Panc1 (cell line): ENCODE measurements at regions not wholly inside any gene's neighbourhood (a gene's known extent, or its start where the extent isn't known, plus 50 kb on each side); places are given as distances from the start of the nearest gene placed in this dataset.

Source experiments
- ATAC-seq: fragments of 200-7000 bp; cut with Tn5 transposase; 2 replicates; pipeline ENCODE4 v1.9.1; 2020; ENCODE audit warnings: mild to moderate bottlenecking, moderate library complexity
- BruUV-seq: library from RNA; stranded (reverse); fragments of 400-500 nt; replicated peaks from 2 replicates; lab custom pipeline; 2021; lab: Mats Ljungman, UMichigan
- CTCF ChIA-PET: fragments of 300-600 bp; sonication (Branson Sonifier 250); formaldehyde crosslinking; loops from one replicate; lab custom pipeline; 2022; ENCODE audit warnings: antibody characterized with exemption; lab: Charles Lee
- POLR2A ChIA-PET: fragments of 300-600 bp; sonication (Branson Sonifier 250); formaldehyde crosslinking; loops from one replicate; lab custom pipeline; 2022; ENCODE audit warnings: antibody characterized with exemption; lab: Charles Lee
- DNase-seq: peaks from one replicate; pipeline ENCODE4 v3.0.0-alpha.2; 2010; ENCODE audit warnings: low read depth, low spot score
- H3K27ac ChIP-seq: 2 replicates; pipeline ENCODE4 v1.5.1; 2011; ENCODE audit warnings: mild to moderate bottlenecking, low read length, inconsistent platforms
- H3K27me3 ChIP-seq: fragments of 200-500 bp; sonication (Bioruptor generic); 2 replicates; pipeline ENCODE4 v1.6.0; 2014; ENCODE audit warnings: low read length, inconsistent platforms; ENCODE audit not compliant: control insufficient read depth, insufficient read depth
- H3K36me3 ChIP-seq: fragments of 200-500 bp; sonication (Bioruptor generic); 2 replicates; pipeline ENCODE4 v1.5.1; 2014; ENCODE audit warnings: inconsistent platforms, mild to moderate bottlenecking, low read length, moderate library complexity; ENCODE audit not compliant: control insufficient read depth, insufficient read depth
- H3K4me1 ChIP-seq: 2 replicates; pipeline ENCODE4 v1.5.1; 2011; ENCODE audit warnings: inconsistent platforms, mild to moderate bottlenecking, low read length, moderate library complexity; ENCODE audit not compliant: control insufficient read depth, insufficient read depth
- H3K4me3 ChIP-seq, 2 experiments: 2 replicates each; pipeline ENCODE4 v1.5.1; 2011 to 2012; ENCODE audit warnings: low read depth in 2 of 2, low read length in 2 of 2, mild to moderate bottlenecking in 2 of 2, inconsistent platforms in 1 of 2, moderate library complexity in 1 of 2
- H3K9me3 ChIP-seq: fragments of 200-500 bp; sonication (Bioruptor generic); 2 replicates; pipeline ENCODE4 v1.5.1; 2014; ENCODE audit warnings: low read depth, mild to moderate bottlenecking, inconsistent platforms, low read length, moderate library complexity; ENCODE audit not compliant: control insufficient read depth, insufficient read depth
- CTCF ChIP-seq: fragments of 450-650 bp; IDR thresholded peaks from 2 replicates; pipeline ENCODE4 v1.5.1; 2017; ENCODE audit warnings: mild to moderate bottlenecking
- POLR2AphosphoS5 ChIP-seq: IDR thresholded peaks from 2 replicates; pipeline ENCODE4 v1.6.1; 2012; ENCODE audit warnings: mild to moderate bottlenecking, low read depth, low read length, moderate library complexity
- TCF7L2 ChIP-seq: IDR thresholded peaks from 2 replicates; pipeline ENCODE4 v1.6.1; 2011; ENCODE audit warnings: mild to moderate bottlenecking, low read depth, low read length, inconsistent platforms
- in situ Hi-C: cut with HindIII; loops from 2 replicates; pipeline ENCODE4 v1.10.0; 2016; ENCODE audit warnings: low sequenced_read_pairs, low pct_unique_long_range_greater_than_20kb
- intact Hi-C: fragments of 100-400 bp; cut with micrococcal nuclease; formaldehyde crosslinking; loops from one replicate; pipeline ENCODE4 v1.10.0; 2022; ENCODE audit not compliant: unreplicated experiment
- TF ChIP-seq, protein P1 (sequence below), 2 experiments: IDR thresholded peaks; 2 replicates each; pipeline ENCODE4 v1.6.1; 2011 to 2012; ENCODE audit warnings: low read depth in 2 of 2, control low read depth in 1 of 2, low read length in 1 of 2, mild to moderate bottlenecking in 1 of 2, moderate library complexity in 1 of 2; ENCODE audit not compliant: insufficient read depth in 1 of 2

DNA sequence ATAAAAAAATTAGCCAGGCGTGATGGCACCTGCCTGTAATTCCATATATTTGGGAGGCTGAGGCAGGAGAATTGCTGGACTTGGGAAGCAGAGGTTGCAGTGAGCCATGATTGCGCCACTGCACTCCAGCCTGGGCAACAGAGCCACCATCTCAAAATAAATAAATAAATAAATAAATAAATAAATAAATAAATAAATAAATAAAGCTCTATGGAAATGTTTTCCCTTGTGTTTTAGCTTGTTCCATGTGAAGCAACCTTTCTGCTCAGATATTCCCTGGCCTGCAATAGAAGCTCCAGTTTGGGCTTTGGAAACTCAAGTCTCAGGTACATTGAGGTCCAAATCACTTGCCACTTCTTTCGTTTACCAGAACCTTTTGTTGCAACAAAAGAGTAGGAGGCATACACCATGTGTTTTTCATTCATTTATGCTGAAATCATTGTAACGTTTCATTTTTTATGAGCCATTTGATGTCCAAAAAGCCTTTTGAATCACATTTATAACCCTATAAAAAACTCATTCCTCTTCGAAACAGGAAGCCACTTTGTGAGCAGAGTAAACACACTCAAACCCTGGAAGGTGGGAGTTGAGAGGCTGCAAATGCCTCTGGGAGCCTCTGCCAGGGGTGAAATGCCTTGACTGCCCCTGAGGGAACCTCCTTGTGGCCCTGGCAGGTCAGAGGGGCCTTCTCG, 376.6 kb upstream of the TBX3 start:
- DNase-seq = no peak
- no peaks in the 10 kb centered on the region for H3K27me3 ChIP-seq
- POLR2A ChIA-PET = no interaction called here
- no peak for TF ChIP-seq POLR2AphosphoS5
- in situ Hi-C loops = no loop called here
- H3K27ac ChIP-seq = no peak overlapping the region
- CTCF ChIA-PET = no interaction called here
- no TSS peak for BruUV-seq
- H3K36me3 ChIP-seq = no peaks in the 10 kb centered on the region; the same call in 1 of the 2 replicates
- H3K4me3 ChIP-seq = no peak overlapping the region
- no peak for ATAC-seq
- intact Hi-C loops = no loop called here
- H3K4me1 ChIP-seq = no peaks in the 10 kb centered on the region
- no peaks in the 10 kb centered on the region for H3K9me3 ChIP-seq

- intact Hi-C loops (no loop called here), in situ Hi-C loops (no loop called here)
- Histone ChIP-seq H3K4me1 (no peaks in the 10 kb centered on the region), H3K27me3 (0 out of 2 replicates have a peak, but pooled peaks cover 2% of the 10 kb centered on the region), H3K9me3 (no peaks in the 10 kb centered on the region), H3K4me3 (no peak overlapping the region), H3K27ac (no peak overlapping the region), H3K36me3 (no peaks in the 10 kb centered on the region; the same call in 1 of the 2 replicates)
- ChIA-PET POLR2A (no interaction called here), CTCF (no interaction called here)
- no TSS peak for BruUV-seq
- DNase-seq (no peak), ATAC-seq (no peak)
- TF ChIP-seq CTCF = no peak
- TF ChIP-seq, protein P1, sequence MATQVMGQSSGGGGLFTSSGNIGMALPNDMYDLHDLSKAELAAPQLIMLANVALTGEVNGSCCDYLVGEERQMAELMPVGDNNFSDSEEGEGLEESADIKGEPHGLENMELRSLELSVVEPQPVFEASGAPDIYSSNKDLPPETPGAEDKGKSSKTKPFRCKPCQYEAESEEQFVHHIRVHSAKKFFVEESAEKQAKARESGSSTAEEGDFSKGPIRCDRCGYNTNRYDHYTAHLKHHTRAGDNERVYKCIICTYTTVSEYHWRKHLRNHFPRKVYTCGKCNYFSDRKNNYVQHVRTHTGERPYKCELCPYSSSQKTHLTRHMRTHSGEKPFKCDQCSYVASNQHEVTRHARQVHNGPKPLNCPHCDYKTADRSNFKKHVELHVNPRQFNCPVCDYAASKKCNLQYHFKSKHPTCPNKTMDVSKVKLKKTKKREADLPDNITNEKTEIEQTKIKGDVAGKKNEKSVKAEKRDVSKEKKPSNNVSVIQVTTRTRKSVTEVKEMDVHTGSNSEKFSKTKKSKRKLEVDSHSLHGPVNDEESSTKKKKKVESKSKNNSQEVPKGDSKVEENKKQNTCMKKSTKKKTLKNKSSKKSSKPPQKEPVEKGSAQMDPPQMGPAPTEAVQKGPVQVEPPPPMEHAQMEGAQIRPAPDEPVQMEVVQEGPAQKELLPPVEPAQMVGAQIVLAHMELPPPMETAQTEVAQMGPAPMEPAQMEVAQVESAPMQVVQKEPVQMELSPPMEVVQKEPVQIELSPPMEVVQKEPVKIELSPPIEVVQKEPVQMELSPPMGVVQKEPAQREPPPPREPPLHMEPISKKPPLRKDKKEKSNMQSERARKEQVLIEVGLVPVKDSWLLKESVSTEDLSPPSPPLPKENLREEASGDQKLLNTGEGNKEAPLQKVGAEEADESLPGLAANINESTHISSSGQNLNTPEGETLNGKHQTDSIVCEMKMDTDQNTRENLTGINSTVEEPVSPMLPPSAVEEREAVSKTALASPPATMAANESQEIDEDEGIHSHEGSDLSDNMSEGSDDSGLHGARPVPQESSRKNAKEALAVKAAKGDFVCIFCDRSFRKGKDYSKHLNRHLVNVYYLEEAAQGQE (IDR thresholded peaks at IDR 0.05; ENCODE audit: insufficient read depth in 1 of 2, low read depth in 2 of 2, low read length in 1 of 2) = no peak
These were observed 373.5 kb upstream of the TBX3 start for GRCh38 chr12:115057445-115057844.

DNA sequence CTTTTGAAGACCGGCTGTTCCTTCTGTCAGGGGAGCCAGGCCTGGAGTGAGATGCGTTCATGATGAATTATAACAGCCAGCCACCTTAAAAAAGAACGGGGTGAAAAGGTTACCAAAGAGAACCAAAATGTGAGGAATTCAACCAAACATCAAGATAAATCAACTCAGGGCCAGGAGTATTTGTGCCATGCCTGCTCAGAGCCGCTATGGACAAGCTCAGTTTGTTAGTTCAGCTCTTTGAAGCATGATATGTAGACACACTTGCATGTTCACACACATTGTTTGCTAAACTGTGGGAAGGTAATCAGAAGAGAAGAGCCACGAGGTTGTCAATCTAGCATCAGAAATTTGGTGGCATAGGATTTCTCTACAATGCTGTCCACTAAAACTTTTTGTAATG, 367.4 kb upstream of the TBX3 start:
- 0 out of 2 replicates have a peak, but pooled peaks cover 2% of the 10 kb centered on the region for H3K27me3 ChIP-seq
- H3K4me1 ChIP-seq = no peaks in the 10 kb centered on the region
- no peaks in the 10 kb centered on the region for H3K9me3 ChIP-seq
- intact Hi-C loops = no loop called here
- in situ Hi-C loops = no loop called here
- ChIA-PET POLR2A (no interaction called here), CTCF (no interaction called here)
- no peak for ATAC-seq
- TF ChIP-seq TCF7L2 = no peak
- BruUV-seq = no TSS peak
- H3K4me3 ChIP-seq = no peak overlapping the region
- H3K36me3 ChIP-seq = no peaks in the 10 kb centered on the region
- H3K27ac ChIP-seq = no peak overlapping the region
- DNase-seq = no peak
